NCI-H524 (cell line): ENCODE measurements at regions not wholly inside any gene's neighbourhood (a gene's known extent, or its start where the extent isn't known, plus 50 kb on each side); places are given as distances from the start of the nearest gene placed in this dataset.
"Not testable (repeated sequence)": the region's sequence is repeated elsewhere in the genome, so short reads cannot be mapped to it uniquely, and the experiment has no call there.

Experiments
- DNase-seq, 2 experiments: peaks; one replicate each; lab custom pipeline; 2025; lab: John Stamatoyannopoulos, UW

DNA sequence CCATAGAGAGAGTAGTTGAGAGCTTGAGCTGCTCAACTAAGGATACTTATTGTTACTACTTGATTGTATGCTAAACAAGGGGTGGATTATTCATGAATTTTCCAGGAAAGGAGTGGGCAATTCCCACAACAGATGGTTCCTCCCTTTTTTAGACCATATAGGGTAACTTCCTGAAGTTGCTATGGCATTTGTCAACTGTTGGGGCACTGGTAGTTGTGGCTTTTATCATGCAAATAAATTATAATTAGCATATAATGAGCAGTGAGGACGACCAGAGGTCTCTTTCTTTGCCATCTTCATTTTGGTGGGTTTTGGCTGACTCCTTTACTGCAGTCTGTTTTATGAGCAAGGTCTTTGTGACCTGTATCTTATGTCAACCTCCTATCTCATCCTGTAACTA, 1403.5 kb upstream of the PABPC4L start:
- DNase-seq, result no peak

DNA sequence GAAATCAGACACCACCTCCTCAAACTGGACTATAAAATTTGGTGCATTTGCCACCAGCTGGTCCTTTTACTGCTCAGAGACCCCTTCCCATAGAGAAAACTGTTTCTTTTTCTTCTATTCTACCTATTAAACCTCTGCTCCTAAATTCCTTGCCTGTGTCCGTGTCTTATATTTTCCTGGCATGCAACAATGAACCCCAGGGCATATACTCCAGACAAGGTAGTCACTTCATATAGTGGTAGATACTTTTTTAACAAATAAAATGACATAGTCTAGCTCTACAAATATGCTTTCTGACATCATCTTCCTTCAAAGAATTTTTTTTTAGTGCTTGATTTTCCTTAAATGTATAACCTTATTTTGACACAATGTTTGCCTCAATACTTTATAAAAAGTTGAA, 1402.9 kb upstream of the PABPC4L start:
- DNase-seq, result no peak

DNA sequence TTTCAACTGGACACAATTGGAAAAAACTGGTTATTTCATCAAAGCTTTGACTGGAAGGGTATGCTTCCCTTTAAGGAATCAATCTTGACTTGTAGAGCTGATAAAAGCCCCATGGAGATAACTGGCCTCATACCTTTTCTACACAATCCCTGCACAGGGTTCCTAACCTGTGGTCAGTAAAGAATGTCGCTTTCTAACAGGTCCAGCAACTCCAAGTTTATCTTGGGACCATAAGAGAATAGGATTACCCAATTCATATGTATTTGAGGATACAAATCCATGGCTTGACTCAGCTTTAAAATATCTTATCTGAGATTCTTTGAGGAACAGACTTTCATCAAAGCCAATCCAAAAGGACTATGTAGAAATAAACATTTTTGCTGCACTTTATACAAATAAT, 1399.8 kb upstream of the PABPC4L start:
- no peak for DNase-seq

DNA sequence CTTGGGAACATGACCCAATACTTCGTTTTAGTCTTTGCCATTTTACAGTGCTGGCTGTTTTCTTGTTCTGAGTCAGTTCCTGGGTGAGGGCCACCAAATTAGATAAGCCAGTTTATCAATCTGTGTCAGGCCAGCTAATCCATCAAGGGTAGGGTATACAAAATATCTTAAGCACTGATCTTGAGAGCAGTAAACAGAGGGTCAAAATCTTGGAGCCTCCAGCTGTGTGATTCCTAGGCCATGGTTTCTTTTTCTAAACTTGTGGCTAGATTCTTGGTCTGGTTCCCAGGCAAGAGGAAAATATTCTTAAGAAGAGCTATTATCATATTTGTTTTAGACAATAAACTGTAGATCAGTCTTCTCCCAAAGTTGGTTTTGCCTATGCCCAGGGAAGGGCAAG, 1396.6 kb upstream of the PABPC4L start:
- no peak for DNase-seq

DNA sequence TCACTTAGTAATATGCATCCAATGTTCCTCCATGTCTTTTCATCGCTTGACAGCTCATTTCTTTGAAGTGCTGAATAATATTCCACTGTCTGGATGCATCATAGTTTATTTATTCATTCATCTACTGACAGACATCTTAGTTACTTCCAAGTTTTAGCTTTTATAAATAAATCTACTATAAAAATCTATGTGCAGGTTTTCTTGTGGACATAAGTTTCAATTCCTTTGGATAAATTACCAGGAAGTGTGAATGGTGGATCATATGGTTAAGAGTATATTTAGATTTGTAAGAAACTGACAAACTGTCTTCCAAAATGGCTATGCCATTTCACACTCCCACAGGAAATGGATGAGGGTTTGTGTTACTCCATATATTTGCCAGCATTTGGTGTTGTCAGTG, 1392.9 kb upstream of the PABPC4L start:
- DNase-seq, result no peak

DNA sequence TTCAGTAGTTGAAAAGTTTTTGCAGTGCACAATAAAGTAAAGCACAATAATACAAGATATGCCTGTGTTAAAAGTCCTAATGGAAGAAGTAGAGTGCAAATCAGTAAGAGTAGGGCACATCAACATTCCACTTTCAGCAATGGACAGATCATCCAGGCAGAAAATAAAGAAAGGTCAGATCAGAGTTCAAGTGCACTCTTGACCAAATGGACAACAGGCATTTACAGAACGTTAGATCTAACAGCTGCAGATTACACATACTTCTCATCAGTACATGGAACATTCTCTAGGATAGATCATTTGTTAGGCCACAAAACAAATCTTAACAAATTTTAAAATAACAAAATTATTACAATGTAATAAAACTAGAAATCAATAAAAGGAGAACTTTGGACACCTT, 1373.5 kb upstream of the PABPC4L start:
- no peak for DNase-seq

DNA sequence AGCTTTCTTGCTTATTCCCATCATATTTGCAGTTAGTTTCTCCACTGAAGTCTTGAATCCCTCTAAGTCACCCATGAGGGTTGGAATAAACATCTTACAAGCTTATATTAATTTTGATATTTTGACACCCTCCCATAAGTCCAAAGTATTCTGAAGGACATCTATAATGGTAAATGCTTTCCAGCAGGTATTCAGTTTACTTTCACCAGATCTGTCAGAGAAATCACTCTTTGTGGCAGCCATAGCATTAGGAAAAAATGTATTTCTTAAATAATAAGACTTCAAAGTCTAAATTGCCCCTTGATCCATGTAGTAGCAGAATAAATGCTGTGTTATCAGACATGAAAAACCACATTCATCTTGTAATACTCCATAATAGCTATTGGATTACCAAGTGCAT, 1371.7 kb upstream of the PABPC4L start:
- no peak for DNase-seq

DNA sequence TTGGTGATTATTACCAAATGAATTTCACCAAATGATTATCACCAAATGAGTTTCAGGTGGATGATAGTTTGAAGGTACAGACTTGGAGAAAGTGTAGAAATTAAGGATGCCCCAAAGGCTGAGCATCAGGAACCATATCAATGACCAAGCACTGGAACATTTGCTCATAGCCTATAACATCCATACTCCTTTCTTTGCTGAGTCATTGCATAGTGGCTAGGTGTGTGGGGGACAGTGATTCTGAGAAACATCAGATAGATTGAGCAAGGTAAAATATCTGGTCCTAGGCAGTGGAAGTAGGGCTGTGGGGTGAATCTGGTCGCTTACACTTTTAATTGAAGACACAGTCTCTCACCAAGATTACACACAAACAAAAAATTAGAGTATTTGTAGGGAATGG, 1362.5 kb upstream of the PABPC4L start:
- DNase-seq, result no peak

DNA sequence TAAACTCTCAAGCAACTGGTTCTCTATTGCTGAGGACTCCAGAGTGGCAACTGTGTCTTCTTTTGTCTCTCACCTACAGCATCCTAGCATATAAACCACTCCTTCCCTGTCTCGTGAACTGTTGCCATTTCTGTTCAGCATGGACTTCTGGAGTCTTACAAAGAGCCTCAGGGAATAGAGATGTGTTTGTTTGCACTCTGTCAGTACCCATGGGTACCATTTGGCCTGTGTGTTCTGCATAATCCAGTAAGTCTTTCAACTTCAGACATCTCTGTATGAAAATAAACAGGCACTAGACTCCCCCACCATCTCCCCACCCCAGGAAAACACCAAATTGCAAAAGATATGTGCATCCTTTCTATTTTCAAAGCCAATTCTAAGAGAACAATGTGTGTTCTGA, 1351.6 kb upstream of the PABPC4L start:
- DNase-seq, result no peak

DNA sequence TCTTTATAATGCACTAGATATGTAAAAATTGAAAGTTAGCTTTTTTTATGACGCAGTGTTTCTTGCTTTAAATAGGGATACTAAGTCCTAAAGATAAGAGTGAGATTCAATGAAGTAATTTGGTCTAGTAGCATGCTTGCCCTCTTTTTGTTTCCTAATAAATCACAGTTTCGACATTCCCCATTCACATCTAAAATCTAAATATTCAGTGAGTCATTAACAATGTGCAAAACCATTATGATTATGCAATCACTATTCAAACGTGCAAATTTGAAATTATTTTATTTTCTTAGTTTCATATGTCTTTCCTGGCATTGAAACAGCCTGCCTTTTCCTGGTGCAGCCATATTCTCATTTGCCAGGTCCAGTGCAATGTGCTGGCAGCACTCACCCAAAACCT, 1350.5 kb upstream of the PABPC4L start:
- no peak for DNase-seq

DNA sequence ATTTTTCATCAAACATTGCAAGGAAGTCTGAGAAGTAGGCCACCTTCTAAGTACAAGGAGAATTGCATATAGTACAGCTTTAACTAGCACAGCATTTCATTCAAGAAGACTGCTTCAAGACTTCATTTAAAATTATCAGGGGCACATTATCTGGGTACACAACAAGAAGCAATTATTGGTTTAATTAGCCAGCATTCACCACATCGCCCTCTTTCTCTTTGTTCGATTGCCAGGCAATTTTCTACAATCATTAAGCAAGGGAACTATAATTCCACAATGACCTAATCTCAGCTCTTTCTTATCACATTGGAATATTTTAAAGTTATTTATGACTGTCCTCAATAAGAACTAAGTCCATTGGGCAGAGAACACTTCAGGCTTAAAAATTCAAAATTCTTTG, 1347.1 kb upstream of the PABPC4L start:
- DNase-seq, result no peak

DNA sequence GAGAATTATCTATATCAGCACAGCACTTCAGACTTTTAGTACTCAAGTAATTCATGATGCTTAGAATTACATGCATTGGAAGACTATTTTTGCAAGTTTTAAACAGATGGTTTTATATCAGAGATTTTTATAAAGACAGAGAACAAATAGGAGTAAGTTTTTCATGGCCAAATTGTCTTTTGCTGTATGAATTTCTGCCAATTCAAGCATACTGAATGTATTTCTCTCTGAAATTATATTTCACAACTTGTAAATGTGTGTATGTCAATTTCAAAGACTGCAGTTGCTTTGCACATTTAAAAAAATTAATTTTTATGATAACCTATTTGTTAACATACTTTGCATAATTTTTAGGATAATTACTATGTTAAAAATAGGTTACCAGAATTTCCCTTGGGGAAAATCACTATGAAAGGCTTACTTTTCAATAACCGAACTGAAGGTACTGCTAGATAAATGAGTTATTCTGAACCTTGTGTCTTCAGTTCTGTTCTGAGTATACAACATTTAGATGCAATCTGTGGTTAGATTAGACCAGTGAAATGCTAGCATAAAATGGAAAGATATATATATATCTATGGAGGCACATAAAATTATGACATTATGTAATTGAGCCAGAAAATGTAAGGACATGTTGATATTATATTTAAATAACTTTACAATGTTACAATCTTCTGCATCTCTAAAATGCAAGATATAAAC, 1344.2 kb upstream of the PABPC4L start:
- DNase-seq, result no peak

DNA sequence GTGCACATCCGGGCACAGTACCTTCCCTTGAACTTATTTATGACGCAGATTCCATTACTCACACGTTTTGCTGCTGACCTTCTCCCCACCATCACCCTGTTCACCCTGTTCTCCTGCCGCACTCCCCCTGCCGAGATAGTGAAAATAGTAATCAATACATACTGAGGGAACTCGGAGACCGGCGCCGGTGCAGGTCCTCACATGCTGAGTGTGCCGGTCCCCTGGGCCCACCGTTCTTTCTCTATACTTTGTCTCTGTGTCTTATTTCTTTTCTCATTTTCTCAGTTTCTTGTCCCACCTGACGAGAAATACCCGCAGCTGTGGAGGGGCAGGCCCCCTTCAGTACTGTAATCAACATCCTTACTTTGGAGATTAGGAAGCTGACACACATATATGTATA, 1337.1 kb upstream of the PABPC4L start:
- no peak for DNase-seq

DNA sequence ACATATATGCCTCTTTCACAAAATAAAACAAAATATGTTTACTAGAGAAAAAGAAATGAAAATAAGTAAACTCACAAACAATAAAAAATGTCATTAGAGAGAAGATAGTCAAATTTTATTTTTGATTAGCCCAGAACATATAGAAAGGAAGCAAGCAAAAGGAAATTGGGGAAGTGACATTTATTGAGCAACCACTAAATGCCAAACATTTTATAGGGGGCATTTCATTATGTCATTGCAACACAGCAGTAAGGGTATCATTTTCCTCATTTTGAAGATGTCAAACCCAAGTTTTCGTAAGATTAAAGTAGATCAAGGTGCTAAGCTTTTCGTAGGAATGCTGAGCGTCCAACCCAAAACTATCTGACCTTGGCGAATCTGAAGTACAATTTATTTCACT, 1331.5 kb upstream of the PABPC4L start:
- DNase-seq, result no peak

DNA sequence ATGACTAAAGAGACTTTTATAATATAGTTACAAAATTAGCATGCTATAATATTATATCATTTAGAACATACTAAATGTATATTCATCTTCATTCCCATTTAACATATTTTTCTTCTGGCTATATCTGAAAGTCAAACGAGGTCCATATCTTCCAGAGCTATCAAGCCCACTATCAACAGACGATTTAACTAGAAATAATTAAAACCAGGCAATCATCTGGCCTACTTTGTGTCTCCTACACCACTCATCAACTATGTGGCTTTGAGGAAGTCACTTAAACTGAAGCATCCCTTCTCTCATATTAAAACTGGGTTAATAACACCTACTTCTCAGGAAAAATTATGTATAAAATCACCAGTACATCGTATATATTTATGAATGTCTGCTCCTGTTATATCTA, 1330.5 kb upstream of the PABPC4L start:
- DNase-seq, result no peak

DNA sequence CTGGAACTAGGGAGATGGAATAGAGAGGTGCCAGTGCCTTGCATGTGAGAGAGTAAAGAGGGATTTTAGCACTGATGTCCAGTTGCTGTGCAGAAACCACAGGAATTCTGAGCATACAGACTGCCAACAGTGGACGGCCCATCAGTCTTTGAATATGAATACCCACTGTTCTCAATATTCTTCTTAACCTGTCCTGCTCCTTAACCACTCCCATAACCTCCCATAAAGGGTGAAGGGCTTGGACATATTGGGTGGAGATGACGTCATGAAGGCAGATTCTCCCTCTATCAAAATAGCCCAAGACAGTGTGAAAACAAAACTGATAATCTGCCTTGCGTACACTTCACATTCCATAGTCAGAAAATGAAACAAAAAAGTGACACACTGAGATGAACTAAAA, 1313.7 kb upstream of the PABPC4L start:
- no peak for DNase-seq

DNA sequence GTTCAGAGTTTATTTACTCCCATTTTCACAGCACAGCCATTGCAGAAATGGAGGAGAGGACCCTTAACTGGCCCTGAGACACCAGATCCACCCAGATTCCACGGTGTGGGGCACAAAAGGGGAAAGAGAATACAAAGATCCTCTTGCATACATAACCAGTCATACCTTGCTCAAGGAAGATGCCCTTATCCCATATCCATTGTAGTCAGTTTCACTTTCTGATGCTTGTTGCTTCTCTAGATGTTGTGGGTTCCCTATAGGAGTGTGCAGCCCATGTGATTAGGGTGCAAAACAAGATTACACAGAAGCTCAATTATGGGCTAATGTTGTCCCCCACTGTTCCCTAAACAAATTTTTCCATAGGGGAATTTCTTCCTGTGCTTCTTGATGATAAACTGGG, 1309.0 kb upstream of the PABPC4L start:
- no peak for DNase-seq

DNA sequence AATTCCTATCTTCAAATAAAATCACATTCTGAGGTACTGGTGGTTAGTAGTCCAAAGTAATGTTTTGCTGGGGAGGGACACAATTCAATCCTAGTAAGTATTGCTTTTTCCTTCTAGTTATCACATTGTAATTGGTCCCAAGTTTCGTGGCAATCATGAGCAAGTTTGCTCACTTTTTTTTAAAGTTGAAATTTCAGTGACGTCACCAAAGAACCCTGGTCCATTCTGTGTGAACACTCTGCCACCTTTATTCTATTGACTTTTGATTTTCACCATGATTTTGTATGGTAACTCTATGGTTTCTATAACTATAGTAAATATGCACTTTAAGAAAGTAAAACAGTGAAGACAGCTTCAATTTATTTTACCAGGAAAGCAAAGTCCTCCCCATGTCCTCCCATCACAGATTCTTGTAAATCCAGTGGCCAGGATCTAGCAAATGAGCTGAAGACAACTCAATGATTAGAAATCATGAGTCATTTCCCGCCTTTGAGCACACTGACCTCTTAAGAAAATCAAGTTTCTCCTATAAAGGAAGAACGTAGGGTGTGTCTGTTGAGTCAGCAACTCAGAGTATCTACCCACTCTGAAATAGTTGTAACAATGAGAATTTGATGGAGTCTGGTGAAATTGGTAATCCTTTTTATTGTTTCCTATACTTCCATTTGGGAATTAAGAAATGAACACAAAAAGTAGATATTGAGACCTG, 1306.6 kb upstream of the PABPC4L start:
- DNase-seq, result no peak

DNA sequence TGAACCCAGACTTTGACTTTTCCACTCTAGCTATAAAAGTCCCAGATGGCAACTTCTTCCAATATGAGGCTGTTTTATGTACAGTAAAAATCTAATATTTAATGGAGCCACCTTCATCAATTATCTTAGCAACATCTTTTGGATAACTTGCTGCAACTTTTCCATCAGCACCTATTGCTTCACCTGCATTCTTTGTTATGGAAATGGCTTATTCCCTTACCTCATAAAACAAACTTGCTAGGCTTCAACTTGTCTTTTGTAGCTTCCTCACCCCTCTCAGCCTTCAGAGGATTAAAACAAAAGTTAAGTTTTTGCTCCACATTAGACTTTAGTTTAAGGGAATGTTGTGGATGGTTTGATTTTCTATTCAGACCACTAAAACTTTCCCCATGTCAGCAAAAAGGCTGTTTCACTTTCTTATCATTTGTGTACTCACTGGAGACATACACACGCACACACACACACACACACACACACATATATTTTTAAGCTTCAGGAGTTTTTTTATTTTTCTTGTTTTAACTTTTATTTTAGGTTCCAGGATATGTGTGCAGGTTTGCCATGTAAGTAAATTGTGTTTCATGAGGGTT, 1296.1 kb upstream of the PABPC4L start:
- no peak for DNase-seq

DNA sequence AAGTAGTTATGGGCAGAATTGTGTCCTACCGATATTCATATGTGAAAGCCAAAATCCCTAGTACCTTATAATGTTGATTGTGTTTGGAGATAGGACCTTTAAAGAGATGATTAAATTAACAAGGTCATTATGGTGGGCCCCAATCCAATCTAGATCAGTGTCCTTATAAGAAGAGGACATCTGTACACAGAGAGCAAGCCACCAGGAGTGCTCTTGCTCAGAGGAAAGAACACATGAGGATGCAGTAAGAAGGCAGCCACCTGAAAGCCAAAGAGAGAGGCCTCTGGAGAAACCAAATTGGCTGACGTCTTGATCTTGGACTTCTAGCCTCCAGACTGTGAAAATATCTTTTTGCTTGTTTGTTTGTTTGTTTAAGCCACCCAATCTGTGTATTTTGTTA, 1290.8 kb upstream of the PABPC4L start:
- DNase-seq, result no peak

DNA sequence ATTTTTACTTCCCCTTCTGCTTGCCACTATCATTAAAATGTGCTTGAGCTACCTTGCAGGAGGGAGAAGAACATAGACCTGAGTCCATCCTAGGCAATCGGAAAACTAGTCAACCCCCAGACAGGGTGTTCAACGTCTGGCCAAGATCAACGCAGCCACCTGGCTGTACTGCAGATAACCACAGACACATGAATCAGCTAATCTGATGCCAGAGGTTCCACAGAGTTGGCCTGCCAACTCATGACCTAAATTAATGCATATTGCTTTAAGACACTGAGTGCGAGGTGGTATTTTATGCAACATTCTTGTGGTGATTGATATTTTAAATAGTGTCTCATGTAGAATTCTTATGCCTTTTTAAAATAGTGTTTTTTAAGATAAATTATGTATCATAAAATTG, 1283.8 kb upstream of the PABPC4L start:
- DNase-seq, result no peak

DNA sequence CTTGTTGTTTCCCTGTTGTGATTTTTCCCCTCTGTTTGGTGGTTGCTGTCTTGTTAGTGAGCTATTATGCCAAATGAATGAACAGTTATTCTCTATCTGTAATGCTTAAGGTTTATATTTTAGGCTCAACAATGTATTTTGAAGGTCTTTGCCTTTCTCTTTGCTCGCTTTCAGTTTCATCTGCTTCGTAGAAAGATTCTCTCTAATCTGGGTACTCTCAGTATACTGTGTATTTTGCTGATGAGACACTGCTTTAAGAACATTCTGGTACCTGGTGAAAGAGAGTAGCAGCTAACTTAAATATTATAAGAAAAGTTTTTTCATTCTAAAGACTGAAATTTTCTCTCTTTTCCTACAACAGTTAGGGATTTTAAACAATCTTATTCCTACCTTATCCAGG, 1274.7 kb upstream of the PABPC4L start:
- DNase-seq, result no peak

DNA sequence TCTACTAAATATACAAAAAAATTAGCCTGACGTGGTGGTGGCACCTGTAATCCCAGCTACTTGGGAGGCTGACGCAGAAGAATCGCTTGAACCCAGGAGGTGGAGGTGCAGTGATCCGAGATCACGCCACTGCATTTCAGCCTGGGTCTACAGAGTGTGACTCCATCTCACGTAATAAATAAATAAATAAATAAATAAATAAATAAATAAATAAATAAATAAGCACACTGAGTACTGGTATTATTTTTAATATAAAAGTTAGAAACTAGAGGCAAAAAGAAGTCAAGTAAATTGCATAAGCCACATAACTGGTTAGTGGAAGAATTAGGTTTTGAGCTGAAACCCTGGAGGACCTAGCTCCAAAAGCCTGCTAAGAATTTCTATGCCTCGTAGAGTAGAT, 1262.7 kb upstream of the PABPC4L start:
- DNase-seq, result no peak

DNA sequence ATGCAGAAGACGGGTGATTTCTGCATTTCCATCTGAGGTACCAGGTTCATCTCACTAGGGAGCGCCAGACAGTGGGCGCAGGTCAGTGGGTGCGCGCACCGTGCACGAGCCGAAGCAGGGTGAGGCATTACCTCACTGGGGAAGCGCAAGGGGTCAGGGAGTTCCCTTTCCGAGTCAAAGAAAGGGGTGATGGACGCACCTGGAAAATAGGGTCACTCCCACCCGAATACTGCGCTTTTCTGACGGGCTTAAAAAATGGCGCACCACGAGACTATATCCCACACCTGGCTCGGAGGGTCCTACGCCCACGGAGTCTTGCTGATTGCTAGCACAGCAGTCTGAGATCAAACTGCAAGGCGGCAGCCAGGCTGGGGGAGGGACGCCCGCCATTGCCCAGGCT, 1246.0 kb upstream of the PABPC4L start:
- not testable (repeated sequence) for DNase-seq
